ENCODE measurements at regions not wholly inside any gene's neighbourhood (a gene's known extent, or its start where the extent isn't known, plus 50 kb on each side); places are given as distances from the start of the nearest gene placed in this dataset.

- WGBS, 2 donors: 78 to 87% methylated on average over 1 of the region's 1 CpG
- intact Hi-C loops (cut with DNase I): no loop called here
Observed at GRCh38 chr1:68590473-68590872, 93.6 kb upstream of the DEPDC1 start.

GRCh38 chr1:68594851-68595250 is 98.0 kb upstream of the DEPDC1 start:
- H3K4me3 ChIP-seq: no peak overlapping the region
- TF ChIP-seq CTCF (IDR thresholded peaks at IDR 0.05) (no peak), POLR2A (IDR thresholded peaks at IDR 0.05) (no peak), POLR2AphosphoS5 (IDR thresholded peaks at IDR 0.05) (no peak), EP300 (IDR thresholded peaks at IDR 0.05) (no peak)
- H3K4me1 ChIP-seq: no peaks in the 10 kb centered on the region
- no peaks in the 10 kb centered on the region for H3K36me3 ChIP-seq
- H3K27ac ChIP-seq: no peak overlapping the region
- H3K9me3 ChIP-seq: no peaks in the 10 kb centered on the region
- WGBS, 2 donors: 88 to 91% methylated on average over 2 of the region's 2 CpGs
- H3K27me3 ChIP-seq: no peaks in the 10 kb centered on the region
- DNase-seq: no peak
- intact Hi-C loops (cut with DNase I): no loop called here

More at GRCh38 chr1:68590473-68590872, 93.6 kb upstream of the DEPDC1 start:
- Histone ChIP-seq H3K36me3 (no peaks in the 10 kb centered on the region), H3K4me3 (no peak overlapping the region), H3K27me3 (no peaks in the 10 kb centered on the region), H3K27ac (no peak overlapping the region), H3K4me1 (no peaks in the 10 kb centered on the region), H3K9me3 (no peaks in the 10 kb centered on the region)
- TF ChIP-seq EP300 (IDR thresholded peaks at IDR 0.05) (no peak), POLR2A (IDR thresholded peaks at IDR 0.05) (no peak), POLR2AphosphoS5 (IDR thresholded peaks at IDR 0.05) (no peak), CTCF (IDR thresholded peaks at IDR 0.05) (no peak)
- no peak for DNase-seq

GRCh38 chr1:68600049-68600661 is 103.3 kb upstream of the DEPDC1 start:
- Histone ChIP-seq H3K27me3 (no peaks in the 10 kb centered on the region), H3K36me3 (no peaks in the 10 kb centered on the region), H3K9me3 (no peaks in the 10 kb centered on the region), H3K4me1 (no peaks in the 10 kb centered on the region), H3K27ac (no peak overlapping the region), H3K4me3 (peak overlapping the region in 2 of 4 donors; percentile 11 to 20)
- TF ChIP-seq POLR2A (IDR thresholded peaks at IDR 0.05) (no peak), POLR2AphosphoS5 (IDR thresholded peaks at IDR 0.05) (no peak), CTCF (IDR thresholded peaks at IDR 0.05) (peak in 3 of 4 experiments; percentile 19 to 46 (median 41)), EP300 (IDR thresholded peaks at IDR 0.05) (peak in 1 of 4 donors; percentile 5)
- 55 to 76% methylated on average over 5 of the region's 5 CpGs for WGBS, 2 donors
- DNase-seq: no peak
- intact Hi-C loops (cut with DNase I): loop anchor here (2.0 kb wide), 1 partner anchor 1137 kb away; no protein-coding TSS in a partner anchor

- H3K4me1 ChIP-seq: no peaks in the 10 kb centered on the region
- TF ChIP-seq EP300 (IDR thresholded peaks at IDR 0.05) (no peak), POLR2A (IDR thresholded peaks at IDR 0.05) (no peak), POLR2AphosphoS5 (IDR thresholded peaks at IDR 0.05) (no peak), CTCF (IDR thresholded peaks at IDR 0.05) (no peak)
- WGBS, 2 donors: 94% methylated on average over 3 of the region's 3 CpGs
- H3K27ac ChIP-seq: no peak overlapping the region
- H3K36me3 ChIP-seq: no peaks in the 10 kb centered on the region
- DNase-seq: no peak
- H3K9me3 ChIP-seq: peaks cover 0 to 3% (median 0%) of the 10 kb centered on the region in 4 donors
- intact Hi-C loops (cut with DNase I): no loop called here
- H3K4me3 ChIP-seq: no peak overlapping the region
- H3K27me3 ChIP-seq: no peaks in the 10 kb centered on the region
Observed at GRCh38 chr1:68608289-68608688, 111.4 kb upstream of the DEPDC1 start.

- no peak overlapping the region for H3K4me3 ChIP-seq
- H3K27ac ChIP-seq: no peak overlapping the region
- no peaks in the 10 kb centered on the region for H3K4me1 ChIP-seq
- peaks cover 0 to 5% (median 1%) of the 10 kb centered on the region in 4 donors for H3K9me3 ChIP-seq
- intact Hi-C loops (cut with DNase I): loop anchor here (10.0 kb wide), 1 partner anchor 409 kb away; no protein-coding TSS in a partner anchor
- TF ChIP-seq CTCF (IDR thresholded peaks at IDR 0.05): no peak
- no peak for DNase-seq
- H3K27me3 ChIP-seq: no peaks in the 10 kb centered on the region
- 78 to 82% methylated on average over 4 of the region's 4 CpGs for WGBS, 2 donors
- H3K36me3 ChIP-seq: no peaks in the 10 kb centered on the region
Observed at GRCh38 chr1:68615312-68615711, 118.4 kb upstream of the DEPDC1 start.

All from sigmoid colon (tissue), 6 donors.